Cardiac muscle cell (in vitro differentiated cells and primary cell): ENCODE measurements at regions not wholly inside any gene's neighbourhood (a gene's known extent, or its start where the extent isn't known, plus 50 kb on each side); places are given as distances from the start of the nearest gene placed in this dataset.
A peak's percentile ranks its signal among the peaks of the same experiment; 100 is the strongest.

Source experiments
- DNase-seq, 2 donors: peaks; one replicate each; pipeline versions ENCODE4 v3.0.0 to v3.0.0-alpha.2; 2010 to 2017; ENCODE audit warnings: low read depth in 1 of 2, low spot score in 1 of 2
- H3K27ac ChIP-seq: fragments of 200-600 bp; sonication (generic); 2 replicates; pipeline ENCODE4 v1.5.1; 2016
- H3K27me3 ChIP-seq: fragments of 200-600 bp; sonication (generic); 2 replicates; pipeline ENCODE4 v1.6.0; 2016; ENCODE audit warnings: control low read depth
- H3K36me3 ChIP-seq: fragments of 200-600 bp; sonication (generic); 2 replicates; pipeline ENCODE4 v1.5.1; 2016; ENCODE audit warnings: control low read depth
- H3K4me1 ChIP-seq: fragments of 200-600 bp; sonication (generic); 2 replicates; pipeline ENCODE4 v1.8.1; 2017; ENCODE audit warnings: low read depth, mild to moderate bottlenecking, mixed run types
- H3K4me3 ChIP-seq: fragments of 200-600 bp; sonication (generic); 2 replicates; pipeline ENCODE4 v1.5.1; 2016; ENCODE audit warnings: mild to moderate bottlenecking
- H3K9me3 ChIP-seq: fragments of 200-600 bp; sonication (generic); 2 replicates; pipeline ENCODE4 v1.5.1; 2017; ENCODE audit warnings: low read depth, mild to moderate bottlenecking, control low read depth
- TF ChIP-seq, protein P1 (sequence below): IDR thresholded peaks from 2 replicates; pipeline ENCODE4 v1.5.1; 2012; ENCODE audit warnings: low read depth, mild to moderate bottlenecking, low read length

DNA sequence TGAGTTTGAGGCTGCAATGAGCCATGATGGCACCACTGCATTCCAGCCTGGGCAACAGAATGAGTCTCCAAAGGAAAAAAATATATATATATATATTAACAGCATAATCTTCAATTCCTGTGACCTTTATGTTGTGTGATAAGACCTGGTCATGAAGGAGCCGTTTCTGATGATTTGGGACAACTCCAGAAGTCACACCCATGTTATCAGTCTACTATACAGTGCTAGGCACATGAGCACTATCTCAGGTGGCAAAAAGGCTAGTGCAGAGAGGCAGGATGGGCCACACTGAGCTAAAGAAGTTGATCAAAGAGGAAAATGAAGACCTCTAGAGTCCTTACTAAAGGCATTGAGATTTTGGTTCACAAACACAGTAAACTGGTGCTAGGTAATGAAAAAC lies 205.0 kb upstream of the RAD23B start:
- TF ChIP-seq, protein P1, sequence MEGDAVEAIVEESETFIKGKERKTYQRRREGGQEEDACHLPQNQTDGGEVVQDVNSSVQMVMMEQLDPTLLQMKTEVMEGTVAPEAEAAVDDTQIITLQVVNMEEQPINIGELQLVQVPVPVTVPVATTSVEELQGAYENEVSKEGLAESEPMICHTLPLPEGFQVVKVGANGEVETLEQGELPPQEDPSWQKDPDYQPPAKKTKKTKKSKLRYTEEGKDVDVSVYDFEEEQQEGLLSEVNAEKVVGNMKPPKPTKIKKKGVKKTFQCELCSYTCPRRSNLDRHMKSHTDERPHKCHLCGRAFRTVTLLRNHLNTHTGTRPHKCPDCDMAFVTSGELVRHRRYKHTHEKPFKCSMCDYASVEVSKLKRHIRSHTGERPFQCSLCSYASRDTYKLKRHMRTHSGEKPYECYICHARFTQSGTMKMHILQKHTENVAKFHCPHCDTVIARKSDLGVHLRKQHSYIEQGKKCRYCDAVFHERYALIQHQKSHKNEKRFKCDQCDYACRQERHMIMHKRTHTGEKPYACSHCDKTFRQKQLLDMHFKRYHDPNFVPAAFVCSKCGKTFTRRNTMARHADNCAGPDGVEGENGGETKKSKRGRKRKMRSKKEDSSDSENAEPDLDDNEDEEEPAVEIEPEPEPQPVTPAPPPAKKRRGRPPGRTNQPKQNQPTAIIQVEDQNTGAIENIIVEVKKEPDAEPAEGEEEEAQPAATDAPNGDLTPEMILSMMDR: no peak
- H3K4me1 ChIP-seq: no peaks in the 10 kb centered on the region
- no peak overlapping the region for H3K27ac ChIP-seq
- no peak overlapping the region for H3K4me3 ChIP-seq
- H3K9me3 ChIP-seq: no peaks in the 10 kb centered on the region
- no peaks in the 10 kb centered on the region for H3K36me3 ChIP-seq
- no peak for DNase-seq
- no peaks in the 10 kb centered on the region for H3K27me3 ChIP-seq

DNA sequence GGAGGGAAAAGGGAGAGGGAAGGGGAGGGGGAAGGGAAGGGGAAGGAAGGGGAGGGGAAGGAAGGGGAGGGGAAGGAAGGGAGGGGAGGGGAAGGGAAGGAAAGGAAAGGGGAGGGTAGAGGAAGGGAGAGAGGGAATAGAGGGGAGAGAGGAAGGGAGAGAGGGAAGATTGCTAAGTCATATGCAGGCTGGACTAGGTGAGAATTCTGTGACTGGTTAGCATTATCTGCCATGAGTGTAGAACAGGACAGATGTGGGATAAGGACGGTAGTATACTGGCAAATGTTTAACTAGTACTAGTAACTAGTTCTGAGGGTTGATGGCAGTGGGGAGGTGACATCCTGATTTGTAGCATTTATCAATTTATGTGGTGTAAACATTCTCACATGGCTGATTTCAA lies 203.5 kb upstream of the RAD23B start:
- TF ChIP-seq, protein P1: no peak
- Histone ChIP-seq H3K27ac (no peak overlapping the region), H3K36me3 (no peaks in the 10 kb centered on the region), H3K9me3 (no peaks in the 10 kb centered on the region), H3K4me3 (no peak overlapping the region), H3K27me3 (no peaks in the 10 kb centered on the region), H3K4me1 (no peaks in the 10 kb centered on the region)
- DNase-seq: no peak

DNA sequence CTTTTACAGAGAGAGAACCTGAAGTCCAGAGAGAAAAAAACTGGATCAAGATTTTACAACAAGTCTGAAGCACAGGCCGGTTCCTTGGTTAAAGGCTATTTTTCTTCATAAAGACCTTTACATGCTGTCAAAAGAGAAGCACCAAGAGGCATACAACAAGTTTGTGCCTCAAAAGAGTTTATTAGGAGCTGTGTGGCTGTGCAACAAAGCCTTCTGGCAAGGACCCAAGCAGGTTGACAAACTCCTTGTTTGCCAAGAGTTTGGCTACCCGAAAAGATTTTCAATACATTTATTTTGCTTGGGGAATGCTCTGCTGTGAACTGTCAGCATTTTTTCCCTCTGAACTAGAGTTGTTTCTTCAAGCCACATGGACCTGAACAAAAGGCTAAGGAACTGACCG lies 202.9 kb upstream of the RAD23B start:
- Histone ChIP-seq H3K4me3 (no peak overlapping the region), H3K36me3 (no peaks in the 10 kb centered on the region), H3K9me3 (no peaks in the 10 kb centered on the region), H3K27me3 (no peaks in the 10 kb centered on the region), H3K27ac (no peak overlapping the region), H3K4me1 (no peaks in the 10 kb centered on the region)
- TF ChIP-seq, protein P1: no peak
- DNase-seq: no peak

DNA sequence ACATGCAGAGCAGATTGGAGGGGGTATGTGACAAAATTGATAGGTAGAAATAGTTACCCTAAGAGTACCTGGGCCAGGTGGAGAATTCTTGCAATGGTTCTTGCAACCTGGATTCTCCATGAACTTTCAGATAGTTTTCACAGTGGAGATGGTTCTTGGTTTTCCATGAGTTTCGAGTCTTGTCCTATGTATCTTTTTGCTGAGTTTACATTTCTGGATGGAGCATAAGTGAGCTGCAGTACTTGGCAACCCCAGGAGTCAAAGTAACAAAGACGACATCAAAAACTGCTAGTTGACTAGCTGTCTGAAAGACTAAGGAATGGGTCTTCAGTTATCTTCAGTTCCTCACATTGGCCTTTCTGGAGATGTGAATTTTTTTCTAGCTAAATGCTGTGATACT lies 196.6 kb upstream of the RAD23B start:
- TF ChIP-seq, protein P1: no peak
- no peak overlapping the region for H3K27ac ChIP-seq
- H3K9me3 ChIP-seq: no peaks in the 10 kb centered on the region
- no peak for DNase-seq
- H3K27me3 ChIP-seq: no peaks in the 10 kb centered on the region
- no peak overlapping the region for H3K4me3 ChIP-seq
- no peaks in the 10 kb centered on the region for H3K36me3 ChIP-seq
- H3K4me1 ChIP-seq: no peaks in the 10 kb centered on the region

DNA sequence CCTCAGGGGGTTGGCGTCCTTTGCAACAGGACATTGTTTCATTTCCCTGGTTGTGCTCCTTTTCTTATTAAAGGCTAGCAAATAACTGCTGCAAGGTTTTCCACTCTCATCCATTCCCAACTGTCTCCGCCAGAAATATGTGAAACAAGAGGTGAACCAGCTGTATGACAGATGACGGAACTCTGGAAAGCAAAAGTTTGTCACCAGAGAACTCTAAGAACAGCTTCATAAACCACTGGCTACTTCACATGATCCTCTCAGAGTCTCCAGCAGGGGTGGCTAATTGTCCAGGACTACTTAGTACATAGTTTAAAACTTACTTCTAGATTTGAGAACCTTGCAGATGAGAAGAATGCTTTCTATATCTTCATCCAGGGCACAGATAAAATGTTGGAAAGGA lies 195.9 kb upstream of the RAD23B start:
- Histone ChIP-seq H3K27me3 (no peaks in the 10 kb centered on the region), H3K27ac (no peak overlapping the region), H3K36me3 (no peaks in the 10 kb centered on the region), H3K4me1 (no peaks in the 10 kb centered on the region), H3K9me3 (no peaks in the 10 kb centered on the region), H3K4me3 (no peak overlapping the region)
- peak in 1 of 2 donors; percentile 10 for DNase-seq
- TF ChIP-seq, protein P1: peak; percentile 15

DNA sequence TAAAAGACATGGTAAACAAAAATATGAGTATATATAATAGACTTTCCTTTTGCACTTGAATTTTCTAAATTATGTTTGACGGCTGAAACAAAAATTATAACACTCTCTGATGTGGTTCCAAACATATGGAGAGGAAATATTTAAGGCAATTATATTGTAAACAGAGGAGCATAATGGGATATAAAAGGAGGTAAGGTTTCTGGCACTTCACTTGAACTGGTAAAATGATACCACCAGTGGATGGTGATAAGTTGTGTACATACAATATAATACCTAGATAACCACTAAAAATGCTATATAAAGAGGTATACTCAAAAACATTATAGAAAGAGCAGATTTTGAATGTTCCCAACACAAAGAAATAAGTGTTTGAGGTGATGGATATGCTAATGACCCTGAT lies 192.9 kb upstream of the RAD23B start:
- Histone ChIP-seq H3K36me3 (no peaks in the 10 kb centered on the region), H3K27ac (no peak overlapping the region), H3K4me3 (no peak overlapping the region), H3K27me3 (no peaks in the 10 kb centered on the region), H3K4me1 (no peaks in the 10 kb centered on the region), H3K9me3 (no peaks in the 10 kb centered on the region)
- DNase-seq: no peak
- TF ChIP-seq, protein P1: no peak
